HG03097 (cell line): ENCODE measurements at regions not wholly inside any gene's neighbourhood (a gene's known extent, or its start where the extent isn't known, plus 50 kb on each side); places are given as distances from the start of the nearest gene placed in this dataset.

Experiments used
- ATAC-seq: cut with Tn5 transposase; IDR thresholded peaks from one replicate; pipeline ENCODE4 v1.9.1; 2021; ENCODE audit not compliant: unreplicated experiment, low FRiP score

DNA sequence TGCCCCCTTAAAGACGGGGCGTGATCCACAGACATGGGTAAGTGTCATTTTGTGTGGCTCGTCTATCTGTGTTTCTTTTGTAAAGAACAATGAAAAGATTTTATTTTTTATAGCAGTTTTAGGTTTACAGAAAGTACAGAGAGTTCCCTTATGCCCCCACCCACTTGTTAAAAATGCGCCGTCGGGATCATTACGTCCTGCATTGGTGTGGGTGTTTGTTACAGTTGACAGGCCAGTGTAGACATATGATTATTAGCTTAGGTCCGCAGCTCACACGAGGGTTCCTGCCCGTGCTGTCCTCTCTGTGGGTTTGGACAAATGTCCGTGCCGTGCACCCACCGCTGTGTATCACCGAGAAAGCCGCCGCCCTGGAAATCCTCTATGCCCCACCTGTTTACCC lies 50.5 kb downstream of the RGS12 start:
- ATAC-seq, result no peak

DNA sequence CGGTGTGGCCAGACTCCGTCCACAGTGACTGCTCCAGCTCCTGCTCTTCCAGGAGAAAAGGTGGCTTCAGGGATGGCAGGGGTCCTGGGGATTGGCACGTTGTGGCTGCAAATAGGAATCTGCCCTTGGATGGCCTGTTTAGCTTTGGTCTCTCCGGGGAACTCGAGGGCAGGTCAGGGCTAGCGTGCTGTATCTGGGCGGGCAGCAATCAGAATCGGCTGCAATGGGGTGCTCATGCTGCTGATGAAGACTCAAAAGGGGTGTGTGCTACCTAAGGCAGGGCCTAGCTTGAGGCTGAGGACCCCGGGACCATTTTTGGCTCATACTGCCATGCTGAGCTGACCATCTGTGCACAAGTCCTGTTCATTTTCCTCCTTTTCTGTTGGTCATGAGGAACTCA lies 51.3 kb downstream of the RGS12 start:
- no peak for ATAC-seq

DNA sequence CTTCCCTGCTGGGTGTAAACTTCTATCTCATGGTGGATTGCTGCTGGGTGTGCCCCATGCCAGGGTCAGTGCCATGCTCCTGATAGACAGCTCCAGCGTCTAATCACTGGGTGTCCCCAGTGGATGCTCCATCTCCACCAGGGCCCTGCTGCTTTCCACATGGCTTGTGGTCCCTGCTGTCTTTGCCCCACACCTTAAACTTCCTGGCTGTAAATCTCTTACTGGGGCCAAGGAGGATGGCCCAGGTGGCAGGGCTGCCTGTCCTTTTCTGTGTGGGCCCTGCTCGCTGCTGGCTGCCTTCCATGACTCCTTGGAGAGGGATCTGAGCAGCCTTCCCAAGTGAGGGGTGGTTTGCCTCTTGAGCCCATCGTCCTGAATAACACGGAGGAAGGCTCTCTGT lies 51.8 kb downstream of the RGS12 start:
- no peak for ATAC-seq

GRCh38 chr4:3345384-3345783 lies 52.6 kb downstream of the RGS12 start:
- ATAC-seq, result no peak

GRCh38 chr4:3346146-3346545 lies 53.3 kb downstream of the RGS12 start:
- peak; percentile 56 for ATAC-seq

GRCh38 chr4:3347871-3348270 lies 55.0 kb downstream of the RGS12 start:
- no peak for ATAC-seq

DNA sequence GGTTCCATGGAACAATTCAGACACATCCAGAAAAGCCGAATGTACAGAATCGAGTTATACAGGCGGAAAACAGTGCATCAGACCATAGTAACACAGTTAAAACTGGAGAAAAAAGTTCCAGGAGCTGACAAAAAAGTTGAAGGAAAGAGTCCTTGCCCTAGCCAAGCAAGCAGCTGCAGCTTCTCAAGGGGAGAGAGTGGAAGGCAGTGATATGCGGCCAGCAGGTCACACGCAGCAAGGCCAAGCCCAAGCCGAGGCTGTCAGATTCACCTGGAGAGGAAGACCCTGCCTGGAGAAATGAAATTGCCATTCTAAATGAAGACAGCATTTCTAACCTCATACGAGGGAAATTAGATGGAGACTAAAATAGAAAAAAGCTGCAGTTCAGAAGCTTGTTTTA lies 55.8 kb downstream of the RGS12 start:
- ATAC-seq, result no peak

DNA sequence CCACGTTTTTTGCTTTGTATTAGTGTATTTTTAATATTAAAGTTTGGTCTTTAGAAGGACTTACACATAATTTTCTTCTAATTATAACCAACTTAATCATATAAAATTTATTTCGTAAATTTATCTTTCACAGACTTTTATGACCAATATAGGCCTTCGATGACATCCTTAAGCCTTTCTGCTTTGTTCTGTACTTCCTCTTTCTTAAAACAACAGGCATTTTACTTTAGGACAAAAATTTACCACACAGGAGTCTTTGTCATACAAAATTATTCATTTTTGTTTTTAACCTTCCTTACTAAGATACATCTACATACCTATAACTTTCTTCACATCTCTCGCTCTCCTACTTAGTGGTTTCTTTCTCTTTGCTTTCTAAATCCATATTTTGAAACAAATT lies 56.3 kb downstream of the RGS12 start:
- ATAC-seq, result no peak

DNA sequence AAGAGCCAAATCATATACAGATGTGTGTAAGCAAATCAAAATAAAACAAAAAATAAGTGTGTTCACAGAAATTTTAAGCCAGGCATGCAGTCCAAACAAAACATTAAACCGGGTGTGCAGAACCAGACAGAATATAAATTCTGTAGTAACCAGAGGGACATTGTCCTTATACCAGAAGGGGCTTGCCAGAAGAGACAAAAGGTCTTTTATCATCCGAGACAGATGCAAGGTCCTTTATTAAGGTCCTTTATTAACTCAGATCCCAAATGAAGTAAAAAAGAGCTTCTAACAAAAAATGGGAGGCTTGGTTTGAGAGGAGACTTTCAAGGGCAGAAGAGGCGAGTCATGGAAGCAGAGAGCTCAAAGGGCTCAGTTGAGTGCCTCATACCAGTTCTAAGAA lies 59.2 kb downstream of the RGS12 start:
- no peak for ATAC-seq

GRCh38 chr4:3352505-3352904 lies 59.7 kb downstream of the RGS12 start:
- ATAC-seq, result no peak

- ATAC-seq, result no peak
These were observed 60.2 kb downstream of the RGS12 start for GRCh38 chr4:3352941-3353594.

DNA sequence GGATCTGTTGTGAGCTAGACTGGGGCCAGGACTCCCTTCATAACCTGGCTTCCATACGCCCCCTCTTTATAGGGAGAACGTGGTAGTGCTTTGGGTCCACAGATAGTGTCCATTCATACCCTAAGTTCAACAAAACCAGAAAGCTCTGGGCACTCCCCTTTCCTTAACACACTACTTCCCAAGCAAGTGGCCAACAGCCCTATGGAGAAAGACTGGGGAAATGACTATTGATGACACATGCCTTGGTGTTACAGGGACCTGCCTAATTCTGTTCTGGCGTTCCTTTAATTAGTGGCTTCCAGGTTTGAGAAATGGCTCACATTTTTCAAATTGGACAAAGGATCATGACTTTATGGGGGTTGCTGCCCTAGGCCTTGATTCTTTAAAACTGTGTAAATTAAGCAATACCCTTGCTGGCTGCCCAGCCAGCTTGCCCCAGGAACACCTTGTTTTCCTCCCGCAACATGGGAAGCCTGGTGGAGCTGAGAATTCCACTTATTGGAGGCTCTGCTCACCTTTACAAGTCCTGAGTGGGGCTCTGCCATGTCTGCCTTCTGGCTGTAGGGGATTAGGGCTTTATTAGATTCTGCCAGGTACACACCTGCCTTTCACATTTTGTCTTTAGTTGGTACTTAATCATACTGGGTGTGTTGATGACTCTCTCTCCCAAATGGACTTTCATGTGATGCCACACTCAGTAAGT lies 61.1 kb downstream of the RGS12 start:
- no peak for ATAC-seq

DNA sequence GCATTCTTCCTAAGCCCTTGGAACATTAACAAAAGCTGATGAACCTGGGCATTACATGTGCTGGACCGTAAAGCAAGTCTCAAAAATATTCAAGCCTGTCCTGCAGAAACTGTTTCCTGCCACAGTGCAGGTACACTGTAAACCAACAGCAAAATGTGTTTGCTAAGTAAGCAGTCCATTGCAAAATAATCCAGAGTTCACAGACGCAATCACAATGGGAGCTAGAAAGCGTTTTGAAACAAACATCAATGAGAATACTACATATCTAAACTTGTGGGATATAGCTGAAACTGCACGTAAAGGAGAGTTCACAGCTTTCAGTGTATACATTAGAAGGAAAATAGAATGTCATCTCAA lies 61.6 kb downstream of the RGS12 start:
- ATAC-seq, result no peak

DNA sequence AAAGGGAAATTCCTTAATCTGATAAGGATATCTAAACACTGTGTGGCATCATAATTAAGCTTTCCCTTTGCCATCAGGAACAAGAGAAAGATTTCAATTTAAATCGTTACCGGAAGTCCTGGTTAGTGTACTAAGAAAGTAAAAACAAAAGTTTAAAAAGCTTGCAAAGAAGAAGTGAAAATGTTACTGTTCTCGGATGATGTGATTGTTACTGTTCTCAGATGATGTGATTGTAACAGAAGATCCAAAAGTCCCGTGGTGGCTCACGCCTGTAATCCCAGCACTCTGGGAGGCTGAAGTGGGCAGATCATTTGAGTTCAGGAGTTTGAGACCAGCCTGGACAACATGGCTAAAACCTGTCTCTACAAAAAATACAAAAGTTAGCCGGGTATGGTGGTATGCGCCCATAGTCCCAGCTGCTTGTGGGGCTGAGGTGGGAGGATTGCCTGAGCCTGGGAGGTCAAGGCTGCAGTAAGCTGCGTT lies 62.5 kb downstream of the RGS12 start:
- peak; percentile 80 for ATAC-seq

GRCh38 chr4:3358656-3359055 lies 65.8 kb downstream of the RGS12 start:
- ATAC-seq, result no peak

GRCh38 chr4:3360777-3361176 lies 68.0 kb downstream of the RGS12 start:
- ATAC-seq, result no peak

DNA sequence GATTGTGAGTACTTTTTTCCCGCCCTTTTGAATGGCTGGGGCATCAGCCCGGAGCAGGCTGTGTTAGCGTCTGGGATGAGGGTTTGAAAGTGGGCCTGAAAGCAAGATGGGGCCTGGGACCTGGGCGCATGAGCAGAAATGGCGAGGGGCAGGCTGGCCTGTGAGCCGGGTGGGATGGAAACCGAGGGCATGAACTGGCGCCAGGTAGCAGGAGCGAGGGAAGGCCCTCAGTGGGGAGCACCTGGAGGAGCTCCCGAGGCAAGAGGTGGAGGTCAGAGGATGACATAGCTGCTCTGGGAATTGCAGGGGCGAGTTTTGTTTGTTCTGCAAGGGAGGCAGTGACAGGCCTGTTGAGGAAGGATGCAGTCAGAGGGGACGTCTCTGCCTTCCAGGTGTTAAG lies 68.6 kb downstream of the RGS12 start:
- ATAC-seq, result no peak

DNA sequence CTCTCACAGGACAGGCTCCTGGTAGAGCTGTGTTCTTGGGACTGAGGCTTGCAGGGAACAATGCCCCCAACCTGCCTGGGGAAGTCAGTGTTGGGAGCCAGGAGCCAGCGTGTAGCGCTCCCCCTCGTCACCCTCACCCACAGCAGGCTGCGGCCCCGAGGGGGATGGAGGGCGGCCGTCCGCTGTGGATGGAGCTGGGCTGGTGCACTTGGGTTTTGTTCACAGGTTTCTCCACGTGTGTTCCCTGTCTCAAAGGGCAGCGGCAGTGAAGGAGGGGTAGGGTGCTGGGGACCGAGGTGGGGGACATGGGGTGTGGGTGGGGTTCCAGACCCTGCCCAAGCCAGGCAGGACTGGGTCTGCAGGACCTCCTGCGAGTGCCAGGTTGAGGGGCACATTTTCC lies 69.1 kb downstream of the RGS12 start:
- ATAC-seq, result no peak

GRCh38 chr4:3362431-3363287 lies 69.8 kb downstream of the RGS12 start:
- no peak for ATAC-seq

DNA sequence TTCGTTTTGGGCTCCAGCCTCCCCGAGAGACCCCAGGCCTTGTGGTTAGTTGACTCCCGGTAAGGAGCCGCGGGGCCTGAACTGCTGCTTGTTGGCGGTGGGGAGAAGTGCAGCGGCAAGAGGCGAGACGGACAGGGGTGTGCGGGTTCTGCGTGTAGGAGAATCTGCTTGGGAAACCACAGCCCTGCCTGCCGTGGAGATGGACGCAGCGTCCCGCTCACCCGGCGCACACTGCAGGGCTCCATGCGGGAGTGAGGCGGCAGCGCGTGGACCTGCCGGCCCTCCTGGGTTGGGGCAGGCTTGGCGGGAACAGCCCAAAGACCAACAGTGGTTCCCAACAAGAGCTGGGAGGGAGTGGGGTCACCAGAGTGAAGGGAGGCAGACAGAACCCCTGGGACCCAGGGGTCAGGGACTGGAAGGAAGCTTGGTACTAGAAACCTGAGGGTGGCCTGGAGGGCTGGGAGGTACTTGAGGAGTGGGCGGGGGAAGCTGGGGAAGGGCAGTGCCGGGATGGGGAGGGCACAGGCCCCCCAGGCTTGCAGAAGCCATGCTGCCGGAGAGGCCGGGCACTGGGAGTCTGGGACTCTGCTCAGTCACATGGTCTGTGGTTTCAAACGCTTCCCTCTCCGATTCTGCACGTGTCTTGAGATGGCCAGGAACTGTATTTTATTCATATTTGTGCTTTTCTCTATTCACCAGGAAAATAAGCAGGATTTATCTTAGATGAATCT lies 70.8 kb downstream of the RGS12 start:
- no peak for ATAC-seq

DNA sequence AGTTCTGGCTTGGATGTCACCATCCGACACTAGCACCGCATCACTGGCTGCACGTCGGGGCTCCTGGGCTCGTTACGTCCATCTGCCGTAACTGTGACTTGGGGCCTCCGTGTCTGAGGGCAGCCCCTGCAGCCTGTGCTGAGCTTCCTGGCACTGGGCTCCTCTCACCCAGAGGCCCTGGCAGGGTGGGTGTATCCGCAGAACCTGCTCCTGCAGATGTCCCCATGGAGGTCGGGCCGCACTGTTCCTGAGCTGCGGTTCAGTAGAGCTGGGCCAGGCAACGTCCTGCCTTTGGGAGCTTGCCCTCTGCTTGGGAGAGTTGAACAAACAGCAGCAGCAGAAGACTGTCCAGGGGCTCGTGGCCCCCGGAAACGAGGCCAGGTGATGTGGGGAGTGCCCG lies 71.4 kb downstream of the RGS12 start:
- ATAC-seq, result no peak
